ENCODE measurements at regions not wholly inside any gene's neighbourhood (a gene's known extent, or its start where the extent isn't known, plus 50 kb on each side); places are given as distances from the start of the nearest gene placed in this dataset.

GRCh38 chrX:9330249-9330982, 134.4 kb upstream of the TBL1X start:
- TF ChIP-seq CTCF (IDR thresholded peaks at IDR 0.05) = no peak
- H3K9me3 ChIP-seq (ENCODE audit: control insufficient read depth, low read length) = no peaks in the 10 kb centered on the region
- no peaks in the 10 kb centered on the region for H3K36me3 ChIP-seq (ENCODE audit: control insufficient read depth, insufficient read depth, low read length)
- H3K4me3 ChIP-seq (ENCODE audit: low read depth, low read length) = no peak overlapping the region
- no peak overlapping the region for H3K9ac ChIP-seq
- no peak overlapping the region for H3K27ac ChIP-seq
- H3K4me1 ChIP-seq = no peaks in the 10 kb centered on the region
- no peaks in the 10 kb centered on the region for H3K27me3 ChIP-seq (ENCODE audit: control insufficient read depth, insufficient read depth, low read length)
- H2AFZ ChIP-seq = no peak overlapping the region
- H3K79me2 ChIP-seq = no peaks in the 10 kb centered on the region
- no peak overlapping the region for H3K4me2 ChIP-seq (ENCODE audit: low read length)

- Histone ChIP-seq H3K27me3 (ENCODE audit: control insufficient read depth, insufficient read depth, low read length) (no peaks in the 10 kb centered on the region), H3K4me2 (ENCODE audit: low read length) (no peak overlapping the region), H3K9me3 (ENCODE audit: control insufficient read depth, low read length) (no peaks in the 10 kb centered on the region), H3K27ac (no peak overlapping the region), H3K36me3 (ENCODE audit: control insufficient read depth, insufficient read depth, low read length) (no peaks in the 10 kb centered on the region), H3K9ac (no peak overlapping the region), H3K4me3 (ENCODE audit: low read depth, low read length) (no peak overlapping the region), H2AFZ (no peak overlapping the region), H3K79me2 (no peaks in the 10 kb centered on the region), H3K4me1 (no peaks in the 10 kb centered on the region)
- TF ChIP-seq CTCF (IDR thresholded peaks at IDR 0.05) = no peak
Measured at GRCh38 chrX:9333873-9334560, 130.8 kb upstream of the TBL1X start.

GRCh38 chrX:9335251-9335650, 129.6 kb upstream of the TBL1X start:
- H3K79me2 ChIP-seq = no peaks in the 10 kb centered on the region
- no peaks in the 10 kb centered on the region for H3K4me1 ChIP-seq
- no peak overlapping the region for H3K4me2 ChIP-seq (ENCODE audit: low read length)
- H3K4me3 ChIP-seq (ENCODE audit: low read depth, low read length) = no peak overlapping the region
- H3K9ac ChIP-seq = no peak overlapping the region
- H2AFZ ChIP-seq = no peak overlapping the region
- TF ChIP-seq CTCF (IDR thresholded peaks at IDR 0.05) = no peak
- no peaks in the 10 kb centered on the region for H3K27me3 ChIP-seq (ENCODE audit: control insufficient read depth, insufficient read depth, low read length)
- H3K27ac ChIP-seq = no peak overlapping the region
- H3K36me3 ChIP-seq (ENCODE audit: control insufficient read depth, insufficient read depth, low read length) = no peaks in the 10 kb centered on the region
- H3K9me3 ChIP-seq (ENCODE audit: control insufficient read depth, low read length) = no peaks in the 10 kb centered on the region

- H3K9me3 ChIP-seq (ENCODE audit: control insufficient read depth, low read length) = no peaks in the 10 kb centered on the region
- H3K27me3 ChIP-seq (ENCODE audit: control insufficient read depth, insufficient read depth, low read length) = no peaks in the 10 kb centered on the region
- no peak overlapping the region for H3K4me2 ChIP-seq (ENCODE audit: low read length)
- H3K27ac ChIP-seq = no peak overlapping the region
- no peak overlapping the region for H3K9ac ChIP-seq
- TF ChIP-seq CTCF (IDR thresholded peaks at IDR 0.05) = no peak
- H3K4me1 ChIP-seq = no peaks in the 10 kb centered on the region
- no peak overlapping the region for H2AFZ ChIP-seq
- H3K36me3 ChIP-seq (ENCODE audit: control insufficient read depth, insufficient read depth, low read length) = no peaks in the 10 kb centered on the region
- no peak overlapping the region for H3K4me3 ChIP-seq (ENCODE audit: low read depth, low read length)
- H3K79me2 ChIP-seq = no peaks in the 10 kb centered on the region
Measured at GRCh38 chrX:9336456-9336855, 128.4 kb upstream of the TBL1X start.

Measured in parathyroid adenoma (tissue), 2 donors.